ENCODE measurements at regions not wholly inside any gene's neighbourhood (a gene's known extent, or its start where the extent isn't known, plus 50 kb on each side); places are given as distances from the start of the nearest gene placed in this dataset.
"Not testable (repeated sequence)": the region's sequence is repeated elsewhere in the genome, so short reads cannot be mapped to it uniquely, and the experiment has no call there.

DNA sequence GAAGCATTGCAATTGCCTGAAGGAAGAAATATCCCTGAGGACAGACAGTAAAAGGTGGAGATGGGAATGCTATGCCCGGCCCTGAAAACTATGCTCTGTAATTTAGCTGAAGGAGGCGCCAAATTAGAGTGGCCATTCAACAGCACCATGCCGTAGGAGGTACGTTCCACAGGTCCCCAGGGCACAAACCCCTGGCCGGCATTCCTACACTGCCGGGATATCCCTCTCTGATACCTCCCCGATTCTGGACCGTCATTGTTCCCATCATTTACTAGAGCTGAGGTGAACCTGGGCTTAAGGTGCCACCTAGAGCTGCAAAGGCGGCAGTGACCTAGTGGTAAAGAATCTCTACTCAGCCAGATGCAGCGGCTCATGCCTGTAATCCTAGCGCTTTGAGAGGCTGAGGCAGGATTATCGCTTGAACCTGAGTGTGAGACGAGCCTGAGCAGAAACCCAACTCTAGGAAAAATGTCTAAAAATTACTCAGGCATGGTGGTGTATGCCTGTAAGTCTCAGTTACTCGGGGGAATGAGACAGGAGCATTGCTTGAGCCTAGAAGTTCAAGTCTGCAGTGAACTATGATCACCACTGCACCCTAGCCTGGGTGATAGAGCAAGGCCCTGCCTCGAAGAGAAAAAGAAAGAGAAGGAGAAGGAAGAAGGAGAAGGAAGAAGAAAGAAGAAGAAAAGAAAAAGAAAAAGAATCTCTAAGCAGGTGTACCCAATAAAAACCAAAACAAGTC is 53.0 kb upstream of the TNKS2 start:
- H3K36me3 ChIP-seq: no peaks in the 10 kb centered on the region
- DNase-seq: peak in 2 of 6 donors; percentile 2 to 24
- no peaks in the 10 kb centered on the region for H3K9me3 ChIP-seq
- 42 to 48% methylated on average over 15 of the region's 15 CpGs for WGBS, 2 donors
- FAIRE-seq: no peak
- peak; percentile 46 to 75 (median 62) for ATAC-seq
- peaks cover 0 to 7% (median 4%) of the 10 kb centered on the region in 3 donors for H3K4me1 ChIP-seq
- H3K27me3 ChIP-seq: no peaks in the 10 kb centered on the region
- H3K4me3 ChIP-seq: no peak overlapping the region
- TF ChIP-seq, protein P1, sequence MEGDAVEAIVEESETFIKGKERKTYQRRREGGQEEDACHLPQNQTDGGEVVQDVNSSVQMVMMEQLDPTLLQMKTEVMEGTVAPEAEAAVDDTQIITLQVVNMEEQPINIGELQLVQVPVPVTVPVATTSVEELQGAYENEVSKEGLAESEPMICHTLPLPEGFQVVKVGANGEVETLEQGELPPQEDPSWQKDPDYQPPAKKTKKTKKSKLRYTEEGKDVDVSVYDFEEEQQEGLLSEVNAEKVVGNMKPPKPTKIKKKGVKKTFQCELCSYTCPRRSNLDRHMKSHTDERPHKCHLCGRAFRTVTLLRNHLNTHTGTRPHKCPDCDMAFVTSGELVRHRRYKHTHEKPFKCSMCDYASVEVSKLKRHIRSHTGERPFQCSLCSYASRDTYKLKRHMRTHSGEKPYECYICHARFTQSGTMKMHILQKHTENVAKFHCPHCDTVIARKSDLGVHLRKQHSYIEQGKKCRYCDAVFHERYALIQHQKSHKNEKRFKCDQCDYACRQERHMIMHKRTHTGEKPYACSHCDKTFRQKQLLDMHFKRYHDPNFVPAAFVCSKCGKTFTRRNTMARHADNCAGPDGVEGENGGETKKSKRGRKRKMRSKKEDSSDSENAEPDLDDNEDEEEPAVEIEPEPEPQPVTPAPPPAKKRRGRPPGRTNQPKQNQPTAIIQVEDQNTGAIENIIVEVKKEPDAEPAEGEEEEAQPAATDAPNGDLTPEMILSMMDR (IDR thresholded peaks at IDR 0.05): peak in 1 of 4 donors; percentile 13
- no peak overlapping the region for H3K27ac ChIP-seq
- intact Hi-C loops (cut with DNase I): no loop called here

DNA sequence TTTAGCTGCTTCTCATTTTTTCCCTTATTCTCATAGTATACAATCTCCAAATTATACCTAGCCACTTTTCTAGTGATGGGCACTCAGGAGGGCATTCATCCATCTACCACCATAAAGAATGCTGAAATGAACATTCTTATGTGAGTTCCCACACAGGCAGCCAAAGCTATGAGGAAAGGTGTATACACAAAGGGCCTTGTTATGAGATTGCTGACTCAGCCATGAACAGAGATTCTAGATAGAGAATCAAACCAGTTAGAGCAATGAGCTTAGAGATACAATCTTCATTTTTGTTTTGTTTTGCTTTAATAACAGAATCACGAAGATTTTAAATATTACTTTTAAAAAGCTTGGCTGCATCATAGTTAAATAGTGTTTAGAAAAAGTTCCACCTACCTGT is 54.8 kb upstream of the TNKS2 start:
- TF ChIP-seq, protein P1 (IDR thresholded peaks at IDR 0.05): no peak
- Histone ChIP-seq H3K4me1 (peaks cover 0 to 7% (median 4%) of the 10 kb centered on the region in 3 donors), H3K27me3 (no peaks in the 10 kb centered on the region), H3K36me3 (no peaks in the 10 kb centered on the region), H3K9me3 (no peaks in the 10 kb centered on the region), H3K4me3 (no peak overlapping the region), H3K27ac (no peak overlapping the region)
- 59% methylated on average over 1 of the region's 1 CpG for WGBS, 2 donors
- intact Hi-C loops (cut with DNase I): no loop called here
- ATAC-seq (peak in 1 of 4 donors; percentile 64), FAIRE-seq (no peak), DNase-seq (no peak)

DNA sequence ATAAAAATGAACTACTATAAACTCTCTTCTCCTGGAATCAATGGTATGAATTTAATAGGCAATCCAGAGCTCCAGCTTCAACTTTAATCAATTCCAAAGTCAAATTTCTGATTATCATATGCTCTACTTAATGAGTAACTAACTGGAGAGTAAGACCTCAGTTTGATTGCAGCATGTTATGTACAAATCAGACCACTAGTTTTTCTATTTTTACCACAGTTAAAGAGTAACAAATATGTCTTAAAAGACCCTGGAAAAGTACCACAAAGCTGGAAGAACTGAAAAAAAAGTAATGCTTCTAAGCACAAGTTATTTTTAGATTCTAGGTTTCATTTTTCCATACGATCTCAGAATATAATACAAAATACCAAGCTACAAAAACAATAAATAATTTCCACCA is 56.0 kb upstream of the TNKS2 start:
- intact Hi-C loops (cut with DNase I): no loop called here
- no peak overlapping the region for H3K4me3 ChIP-seq
- ATAC-seq (no peak), FAIRE-seq (no peak), DNase-seq (no peak)
- TF ChIP-seq, protein P1 (IDR thresholded peaks at IDR 0.05): no peak
- no peaks in the 10 kb centered on the region for H3K9me3 ChIP-seq
- H3K36me3 ChIP-seq: no peaks in the 10 kb centered on the region
- peaks cover 0 to 7% (median 4%) of the 10 kb centered on the region in 3 donors for H3K4me1 ChIP-seq
- 10 to 12% methylated on average over 1 of the region's 1 CpG for WGBS, 2 donors
- no peaks in the 10 kb centered on the region for H3K27me3 ChIP-seq
- H3K27ac ChIP-seq: no peak overlapping the region

DNA sequence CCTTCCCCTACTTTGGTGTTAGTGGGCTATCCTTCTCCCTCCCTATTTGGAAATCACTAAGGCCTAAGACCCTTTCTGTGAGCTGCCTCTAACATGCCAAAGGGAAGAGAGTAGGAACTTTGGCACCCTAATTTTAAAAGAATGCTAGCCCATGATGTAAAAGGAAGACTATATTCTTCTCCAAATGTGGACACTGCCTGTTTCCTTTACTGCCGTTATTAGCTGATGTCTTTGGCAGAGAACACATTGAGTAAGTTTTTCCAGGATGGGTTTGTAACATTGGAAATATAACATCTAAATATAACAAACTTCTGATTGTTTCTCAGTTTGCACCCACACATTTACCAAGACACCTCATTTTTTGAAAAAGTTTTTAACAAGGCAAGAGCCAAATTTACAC is 56.9 kb upstream of the TNKS2 start:
- TF ChIP-seq, protein P1 (IDR thresholded peaks at IDR 0.05): no peak
- FAIRE-seq (no peak), DNase-seq (no peak), ATAC-seq (no peak)
- H3K36me3 ChIP-seq: no peaks in the 10 kb centered on the region
- no peaks in the 10 kb centered on the region for H3K27me3 ChIP-seq
- no peak overlapping the region for H3K4me3 ChIP-seq
- 54 to 68% methylated on average over 1 of the region's 1 CpG for WGBS, 2 donors
- H3K4me1 ChIP-seq: peaks cover 0 to 7% (median 4%) of the 10 kb centered on the region in 3 donors
- H3K9me3 ChIP-seq: no peaks in the 10 kb centered on the region
- intact Hi-C loops (cut with DNase I): no loop called here
- H3K27ac ChIP-seq: no peak overlapping the region

DNA sequence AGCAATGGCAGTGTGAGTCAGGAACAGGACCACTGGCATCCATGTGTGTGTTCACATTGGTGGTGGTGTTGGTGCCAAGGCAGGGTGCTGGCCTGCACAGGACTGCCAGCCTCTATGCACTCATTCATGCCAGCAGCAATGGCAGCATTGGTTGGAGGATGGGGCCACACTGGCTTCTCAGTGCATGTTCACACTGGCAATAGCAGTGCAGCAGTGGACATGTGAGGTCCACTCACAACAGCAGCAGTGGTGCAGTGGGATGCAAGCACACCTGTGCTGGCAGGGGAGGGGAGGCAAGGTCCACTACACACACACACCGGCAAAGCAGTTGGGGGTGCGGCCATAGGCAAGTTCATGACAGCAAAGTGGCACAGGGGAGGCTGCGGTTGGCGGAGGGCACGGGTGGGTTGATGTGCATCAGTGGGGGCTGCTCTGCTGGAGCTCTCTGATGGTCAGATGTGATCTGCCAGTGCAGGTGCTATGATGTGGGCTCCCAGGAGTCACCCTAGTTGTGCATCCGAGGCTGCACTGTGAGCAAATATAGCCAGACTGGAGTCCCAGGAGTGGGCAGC is 57.8 kb upstream of the TNKS2 start:
- H3K27ac ChIP-seq: no peak overlapping the region
- H3K4me3 ChIP-seq: no peak overlapping the region
- H3K9me3 ChIP-seq: no peaks in the 10 kb centered on the region
- 89 to 95% methylated on average over 6 of the region's 6 CpGs for WGBS, 2 donors
- H3K4me1 ChIP-seq: peaks cover 0 to 7% (median 4%) of the 10 kb centered on the region in 3 donors
- FAIRE-seq (no peak), ATAC-seq (no peak), DNase-seq (peak in 1 of 6 donors; percentile 53)
- TF ChIP-seq, protein P1 (IDR thresholded peaks at IDR 0.05): no peak
- intact Hi-C loops (cut with DNase I): no loop called here
- H3K36me3 ChIP-seq: no peaks in the 10 kb centered on the region
- no peaks in the 10 kb centered on the region for H3K27me3 ChIP-seq

DNA sequence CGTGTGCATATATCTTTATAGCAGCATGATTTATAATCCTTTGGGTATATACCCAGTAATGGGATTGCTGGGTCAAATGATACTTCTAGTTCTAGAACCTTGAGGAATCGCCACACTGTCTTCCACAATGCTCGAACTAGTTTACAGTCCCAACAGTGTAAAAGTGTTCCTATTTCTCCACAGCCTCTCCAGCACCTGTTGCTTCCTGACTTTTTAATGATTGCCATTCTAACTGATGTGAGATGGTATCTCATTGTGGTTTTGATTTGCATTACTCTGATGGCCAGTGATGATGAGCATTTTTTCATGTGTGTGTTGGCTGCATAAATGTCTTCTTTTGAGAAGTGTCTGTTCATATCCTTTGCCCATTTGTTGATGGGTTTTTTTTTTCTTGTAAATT is 66.0 kb upstream of the TNKS2 start:
- H3K27ac ChIP-seq; intact Hi-C loops (cut with DNase I); H3K9me3 ChIP-seq; H3K4me3 ChIP-seq; H3K36me3 ChIP-seq; FAIRE-seq; DNase-seq; H3K27me3 ChIP-seq; H3K4me1 ChIP-seq; ATAC-seq: not testable (repeated sequence)
- WGBS, 2 donors: 62% methylated on average over 3 of the region's 3 CpGs

DNA sequence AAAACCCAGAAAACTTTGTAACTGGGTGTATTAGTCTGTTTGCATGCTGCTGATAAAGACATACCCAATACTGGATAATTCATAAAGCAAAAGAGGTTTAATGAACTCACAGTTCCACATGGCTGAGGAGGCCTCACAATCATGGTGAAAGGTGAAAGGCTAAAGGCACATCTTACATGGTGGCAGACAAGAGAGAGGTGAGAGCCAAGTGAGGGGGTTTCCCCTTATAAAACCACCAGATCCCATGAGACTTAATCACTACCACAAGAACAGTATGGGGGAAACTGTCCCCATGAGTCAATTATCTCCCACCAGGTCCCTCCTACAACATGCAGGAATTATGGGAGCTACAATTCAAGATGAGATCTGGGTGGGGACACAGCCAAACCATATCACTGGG is 68.9 kb upstream of the TNKS2 start:
- H3K4me3 ChIP-seq; DNase-seq; H3K27ac ChIP-seq; intact Hi-C loops (cut with DNase I); H3K27me3 ChIP-seq; H3K4me1 ChIP-seq; ATAC-seq; FAIRE-seq; H3K36me3 ChIP-seq; H3K9me3 ChIP-seq: not testable (repeated sequence)
